ENCODE measurements at regions not wholly inside any gene's neighbourhood (a gene's known extent, or its start where the extent isn't known, plus 50 kb on each side); places are given as distances from the start of the nearest gene placed in this dataset.

DNA sequence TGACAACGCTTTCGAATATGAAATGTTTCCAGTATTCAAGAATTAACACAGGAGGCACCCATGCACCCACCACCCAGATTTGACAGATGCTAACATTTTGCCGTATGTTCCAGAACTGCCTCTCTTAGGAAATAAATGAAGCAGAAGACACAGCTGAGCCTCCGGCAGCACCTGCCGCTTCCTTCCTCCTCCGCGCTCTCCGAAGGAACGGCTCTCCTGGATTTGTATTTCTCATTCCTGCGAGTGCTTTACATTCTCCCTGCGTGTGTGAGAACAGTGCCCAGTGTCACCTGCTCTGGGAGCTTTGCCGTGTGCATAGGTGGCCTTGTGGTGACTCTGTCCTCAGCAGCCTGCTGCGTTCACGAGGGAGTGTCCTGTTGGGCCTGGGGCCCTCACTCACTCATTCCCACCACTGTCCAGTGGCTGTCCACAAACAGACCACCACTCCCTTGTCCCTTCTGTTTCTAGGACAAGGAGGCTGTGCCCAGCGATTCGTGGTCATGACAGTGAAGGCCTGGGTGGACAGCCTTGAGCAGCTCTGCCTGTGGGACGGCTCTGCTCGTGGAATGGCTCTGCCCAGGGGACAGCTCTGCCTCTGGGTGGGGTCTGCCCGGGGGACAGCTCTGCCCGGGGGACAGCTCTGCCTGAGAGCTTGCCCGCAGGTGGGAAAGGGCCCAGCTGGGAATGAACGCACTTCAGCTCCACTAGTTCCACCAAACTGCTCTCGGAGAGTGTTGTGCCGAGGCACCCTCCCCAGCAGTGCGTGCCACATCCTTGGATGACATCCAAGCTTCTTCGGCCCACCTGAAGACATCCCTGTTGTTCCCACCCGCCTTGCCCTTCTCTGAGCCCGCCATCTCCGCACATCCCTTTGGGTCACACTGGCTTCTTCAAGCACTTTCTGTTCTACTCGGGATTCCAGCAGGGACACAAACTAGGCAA, 170.5 kb upstream of the PPP1R26 start:
- no peak overlapping the region for H2AK5ac ChIP-seq (ENCODE audit: low read depth, low read length)
- no peak for TF ChIP-seq RFX5 (IDR thresholded peaks at IDR 0.05; ENCODE audit: low read depth, low read length)
- no peaks in the 10 kb centered on the region for H3K36me3 ChIP-seq (ENCODE audit: control insufficient read depth, insufficient read depth, low read length)
- intact Hi-C loops (cut with micrococcal nuclease) (no loop called here), dilution Hi-C loops (cut with HindIII; ENCODE audit: low sequenced_read_pairs, unreplicated experiment) (no loop called here), in situ Hi-C loops (cut with MboI; ENCODE audit: low sequenced_read_pairs) (no loop called here)
- BruUV-seq (replicated peaks): no TSS peak
- H2AFZ ChIP-seq (replicated peaks; ENCODE audit: low read length, poor library complexity): no peak overlapping the region
- ATAC-seq (ENCODE audit: low read depth): no peak
- H4K8ac ChIP-seq (ENCODE audit: low read depth in 2 of 2, low read length in 2 of 2): no peak overlapping the region
- no peak overlapping the region for H4K91ac ChIP-seq (ENCODE audit: insufficient read depth, low read depth, low read length)
- no peak overlapping the region for H3K4ac ChIP-seq (ENCODE audit: low read depth, low read length)
- 64% methylated on average over 9 of the region's 30 CpGs; no CpG with 5 or more reads in 1 of the 2 experiments for WGBS, 2 experiments (ENCODE audit: extremely low coverage in 2 of 2, insufficient read length in 1 of 2)
- no peak overlapping the region for H3K18ac ChIP-seq (ENCODE audit: low read depth, low read length)
- H3K9me1 ChIP-seq (ENCODE audit: insufficient read depth, low read length): no peaks in the 10 kb centered on the region
- CTCF ChIA-PET: no interaction called here
- DNase-seq: no peak
- H2BK5ac ChIP-seq (ENCODE audit: low read depth, low read length, poor library complexity, severe bottlenecking): no peak overlapping the region
- peak overlapping the region; percentile 6 for H2AK9ac ChIP-seq (replicated peaks; ENCODE audit: low read depth, low read length, poor library complexity)
- H3K56ac ChIP-seq (ENCODE audit: extremely low read depth, insufficient read depth, low read length): no peak overlapping the region
- H3K9ac ChIP-seq (ENCODE audit: low read depth, low read length): no peak overlapping the region
- no peak overlapping the region for H2BK120ac ChIP-seq (ENCODE audit: low read depth, low read length)
- H3K23ac ChIP-seq (ENCODE audit: low read depth, low read length): no peak overlapping the region
- no peak overlapping the region for H2BK20ac ChIP-seq (ENCODE audit: low read depth, low read length)
- POLR2A ChIA-PET (ENCODE audit: unreplicated experiment): no interaction called here
- H3K27me3 ChIP-seq (ENCODE audit: control insufficient read depth, insufficient read depth, low read length): no peaks in the 10 kb centered on the region
- H3K79me1 ChIP-seq (ENCODE audit: low read depth in 1 of 2, low read length in 2 of 2): no peaks in the 10 kb centered on the region
- no peaks in the 10 kb centered on the region for H3K4me1 ChIP-seq (ENCODE audit: control insufficient read depth, insufficient read depth, low read length)
- no peak overlapping the region for H3K4me2 ChIP-seq (ENCODE audit: low read depth, low read length)
- H3K14ac ChIP-seq (replicated peaks; ENCODE audit: low read depth, low read length): no peak overlapping the region
- H4K5ac ChIP-seq (ENCODE audit: low read depth, low read length): no peak overlapping the region
- H3K9me3 ChIP-seq (ENCODE audit: control insufficient read depth, insufficient read depth, low read length): peaks cover 27% of the 10 kb centered on the region
- no peak overlapping the region for H3K4me3 ChIP-seq (ENCODE audit: insufficient read depth, low read depth, low read length)
- H3K27ac ChIP-seq (ENCODE audit: insufficient read depth, low read length): no peak overlapping the region
- H4K20me1 ChIP-seq (ENCODE audit: insufficient read depth, low read length): no peaks in the 10 kb centered on the region
- H2BK15ac ChIP-seq (ENCODE audit: low read depth, low read length): no peak overlapping the region

Measured in IMR-90 (cell line).